Middle frontal gyrus (tissue), 1 donor: ENCODE measurements at regions not wholly inside any gene's neighbourhood (a gene's known extent, or its start where the extent isn't known, plus 50 kb on each side); places are given as distances from the start of the nearest gene placed in this dataset.
"Not testable (repeated sequence)": the region's sequence is repeated elsewhere in the genome, so short reads cannot be mapped to it uniquely, and the experiment has no call there.

Source experiments
- DNase-seq: peaks from one replicate; pipeline ENCODE4 v3.0.0-alpha.2; 2015; ENCODE audit warnings: low spot score; ENCODE audit errors: extremely low spot score

GRCh38 chr10:117492504-117492903, 50.0 kb upstream of the EMX2 start:
- DNase-seq, result no peak

GRCh38 chr10:117488004-117488403, 54.5 kb upstream of the EMX2 start:
- DNase-seq, result no peak

- no peak for DNase-seq
Observed at GRCh38 chr10:117486606-117487005, 55.9 kb upstream of the EMX2 start.

GRCh38 chr10:117483056-117483590, 59.4 kb upstream of the EMX2 start:
- DNase-seq, result no peak

GRCh38 chr10:117481011-117481410, 61.5 kb upstream of the EMX2 start:
- DNase-seq, result not testable (repeated sequence)

- no peak for DNase-seq
Observed at GRCh38 chr10:117480097-117480496, 62.4 kb upstream of the EMX2 start.

GRCh38 chr10:117477961-117478670, 64.4 kb upstream of the EMX2 start:
- DNase-seq, result no peak

- no peak for DNase-seq
Observed at GRCh38 chr10:117477211-117477947, 65.2 kb upstream of the EMX2 start.

GRCh38 chr10:117476716-117477115, 65.8 kb upstream of the EMX2 start:
- DNase-seq, result no peak

- no peak for DNase-seq
Observed at GRCh38 chr10:117476281-117476680, 66.3 kb upstream of the EMX2 start.

GRCh38 chr10:117472872-117473271, 69.7 kb upstream of the EMX2 start:
- no peak for DNase-seq

GRCh38 chr10:117471344-117471874, 71.1 kb upstream of the EMX2 start:
- DNase-seq, result no peak

- no peak for DNase-seq
Observed at GRCh38 chr10:117470733-117471132, 71.8 kb upstream of the EMX2 start.

GRCh38 chr10:117468665-117469064, 73.9 kb upstream of the EMX2 start:
- no peak for DNase-seq

- DNase-seq, result no peak
Observed at GRCh38 chr10:117464176-117464575, 78.4 kb upstream of the EMX2 start.

GRCh38 chr10:117463545-117463920, 79.0 kb upstream of the EMX2 start:
- no peak for DNase-seq

GRCh38 chr10:117462816-117463544, 79.6 kb upstream of the EMX2 start:
- DNase-seq, result no peak

- no peak for DNase-seq
Observed at GRCh38 chr10:117462424-117462792, 80.1 kb upstream of the EMX2 start.

GRCh38 chr10:117461766-117462423, 80.7 kb upstream of the EMX2 start:
- DNase-seq, result no peak

- no peak for DNase-seq
Observed at GRCh38 chr10:117460846-117461765, 81.4 kb upstream of the EMX2 start.
